Ectodermal cell (in vitro differentiated cells): ENCODE measurements at regions not wholly inside any gene's neighbourhood (a gene's known extent, or its start where the extent isn't known, plus 50 kb on each side); places are given as distances from the start of the nearest gene placed in this dataset.
"Not testable (repeated sequence)": the region's sequence is repeated elsewhere in the genome, so short reads cannot be mapped to it uniquely, and the experiment has no call there.

ENCODE experiments used
- H3K27ac ChIP-seq: 2 replicates; pipeline ENCODE4 v1.7.0; 2013; ENCODE audit warnings: mild to moderate bottlenecking, low read depth, low read length; ENCODE audit not compliant: insufficient read depth, poor library complexity, severe bottlenecking
- H3K27me3 ChIP-seq: 2 replicates; pipeline ENCODE4 v1.7.0; 2013; ENCODE audit warnings: mild to moderate bottlenecking, low read length; ENCODE audit not compliant: insufficient read depth, control insufficient read depth, poor library complexity, severe bottlenecking
- H3K36me3 ChIP-seq: one replicate; pipeline ENCODE4 v1.7.0; 2013; ENCODE audit warnings: low read length; ENCODE audit not compliant: control insufficient read depth, insufficient read depth
- H3K4me1 ChIP-seq: one replicate; pipeline ENCODE4 v1.7.0; 2013; ENCODE audit warnings: low read length; ENCODE audit not compliant: control insufficient read depth, insufficient read depth
- H3K4me3 ChIP-seq: 2 replicates; pipeline ENCODE4 v1.7.0; 2013; ENCODE audit warnings: low read depth, low read length, control low read depth; ENCODE audit not compliant: insufficient read depth
- H3K9me3 ChIP-seq: 2 replicates; pipeline ENCODE4 v1.7.0; 2013; ENCODE audit warnings: mild to moderate bottlenecking, low read length, moderate library complexity; ENCODE audit not compliant: control insufficient read depth
- WGBS, 2 experiments: methylation state at CpG; one replicate each; pipeline ENCODE4 v1.1.7; 2013; ENCODE audit warnings: missing lambda C conversion rate in 2 of 2; 5-methylcytosine and 5-hydroxymethylcytosine counted together

DNA sequence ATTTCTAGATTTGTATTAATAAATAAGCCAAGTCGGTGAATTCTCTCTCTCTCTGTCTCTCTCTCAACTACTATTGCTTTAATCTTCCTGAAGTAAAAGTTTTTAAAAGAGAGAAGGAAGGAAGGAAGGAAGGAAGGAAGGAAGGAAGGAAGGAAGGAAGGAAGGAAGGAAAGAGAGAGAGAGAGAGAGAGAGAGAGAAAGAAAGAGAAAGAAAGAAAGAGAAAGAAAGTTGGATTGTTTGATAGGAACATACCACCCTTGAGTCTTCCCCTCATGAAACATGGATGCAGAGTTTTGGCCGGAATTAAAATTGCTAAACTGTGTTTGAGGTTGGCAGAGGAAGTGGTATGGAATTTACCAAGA is 159.9 kb upstream of the NR2F2 start:
- H3K36me3 ChIP-seq, H3K27ac ChIP-seq, H3K9me3 ChIP-seq, H3K27me3 ChIP-seq, H3K4me3 ChIP-seq: not testable (repeated sequence)
- peaks cover 39% of the 10 kb centered on the region for H3K4me1 ChIP-seq
- WGBS, 2 experiments: 91 to 100% methylated on average over 1 of the region's 2 CpGs

DNA sequence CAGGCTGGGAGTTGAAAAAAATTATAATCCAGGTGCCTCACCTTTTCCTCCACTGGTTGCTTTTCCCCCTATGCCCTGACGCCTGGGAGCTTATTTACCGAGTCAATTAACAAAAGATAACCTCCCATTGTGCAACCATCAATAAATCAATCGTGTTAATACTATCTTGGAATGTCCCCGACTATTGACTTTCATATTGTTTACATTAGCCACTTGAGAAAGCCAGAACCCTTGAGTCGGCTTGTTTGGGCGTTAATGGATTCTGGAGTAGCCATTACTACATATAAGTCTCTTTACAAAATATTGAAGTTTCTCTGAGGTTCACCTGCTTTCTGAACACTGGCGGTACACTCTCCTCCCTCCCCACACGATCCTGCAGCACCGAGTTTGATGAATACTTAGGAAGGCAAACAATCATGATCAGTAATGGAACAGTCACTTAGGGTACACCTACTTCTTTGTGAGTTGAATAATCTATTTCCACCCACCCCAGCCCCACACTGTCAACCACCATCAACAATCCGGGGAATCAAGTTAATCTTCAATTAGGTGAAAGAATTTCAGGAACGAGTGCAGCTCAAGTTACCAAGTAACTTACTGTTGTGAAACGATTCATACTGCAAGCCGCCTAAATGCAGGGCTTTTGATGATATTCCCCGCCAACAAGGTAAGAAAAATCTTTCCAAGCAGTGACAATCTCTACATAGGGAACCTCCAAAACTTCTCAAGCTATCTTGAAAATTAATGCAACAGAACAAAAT is 159.3 kb upstream of the NR2F2 start:
- Histone ChIP-seq H3K27me3 (no peaks in the 10 kb centered on the region), H3K4me1 (peaks cover 34% of the 10 kb centered on the region), H3K27ac (no peak overlapping the region), H3K4me3 (no peak overlapping the region), H3K36me3 (no peaks in the 10 kb centered on the region), H3K9me3 (no peaks in the 10 kb centered on the region)
- 79 to 85% methylated on average over 14 of the region's 14 CpGs for WGBS, 2 experiments

DNA sequence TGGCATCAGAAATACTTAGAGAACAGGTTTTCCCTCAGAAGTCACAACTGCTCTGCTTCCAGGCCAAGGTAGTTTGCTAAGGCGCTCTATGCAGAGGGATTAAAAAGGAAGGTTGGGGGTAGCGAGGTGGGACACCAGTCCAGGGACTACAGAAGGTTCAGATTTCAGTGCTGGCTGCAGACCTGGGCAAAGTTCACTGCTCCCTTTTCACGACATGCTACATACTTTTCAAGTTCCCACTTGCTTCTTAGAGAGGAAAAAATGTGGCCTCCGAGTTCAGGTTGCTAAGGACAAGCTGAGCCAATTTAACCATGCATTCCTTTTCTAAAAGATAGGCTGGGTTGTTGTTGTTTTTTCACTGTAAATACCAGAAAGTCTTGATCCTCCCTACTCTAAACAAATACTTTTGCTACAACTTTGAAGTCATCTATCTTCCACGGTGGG is 158.6 kb upstream of the NR2F2 start:
- Histone ChIP-seq H3K27ac (peak overlapping the region; percentile 66), H3K4me1 (peaks cover 27% of the 10 kb centered on the region), H3K4me3 (no peak overlapping the region), H3K9me3 (no peaks in the 10 kb centered on the region), H3K36me3 (no peaks in the 10 kb centered on the region), H3K27me3 (no peaks in the 10 kb centered on the region)
- 40 to 45% methylated on average over 5 of the region's 5 CpGs for WGBS, 2 experiments

DNA sequence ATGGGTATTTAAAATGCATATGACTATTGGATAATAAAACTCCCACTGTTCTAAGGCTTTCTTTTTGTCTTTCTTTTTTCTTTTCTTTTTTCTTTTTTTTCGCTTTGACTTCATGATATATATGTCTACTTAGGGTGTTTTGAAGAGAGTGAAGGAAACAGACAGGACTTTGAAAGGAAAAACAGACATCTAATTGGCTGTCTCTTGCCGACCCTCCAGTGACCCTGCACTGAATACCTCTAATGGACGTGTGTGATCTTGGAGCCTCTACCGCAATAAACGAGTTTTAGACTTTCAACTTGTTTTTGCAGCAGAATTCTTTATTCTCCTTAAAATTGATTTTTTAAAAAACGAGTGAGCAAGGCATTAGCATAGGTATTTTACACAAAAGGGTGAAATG is 158.1 kb upstream of the NR2F2 start:
- Histone ChIP-seq H3K4me1 (peaks cover 21% of the 10 kb centered on the region), H3K27ac (peak overlapping the region; percentile 66), H3K4me3 (no peak overlapping the region), H3K27me3 (no peaks in the 10 kb centered on the region), H3K36me3 (no peaks in the 10 kb centered on the region), H3K9me3 (no peaks in the 10 kb centered on the region)
- 75% methylated on average over 4 to 5 of the region's 6 CpGs for whole genome bisulfite sequencing, 2 experiments

DNA sequence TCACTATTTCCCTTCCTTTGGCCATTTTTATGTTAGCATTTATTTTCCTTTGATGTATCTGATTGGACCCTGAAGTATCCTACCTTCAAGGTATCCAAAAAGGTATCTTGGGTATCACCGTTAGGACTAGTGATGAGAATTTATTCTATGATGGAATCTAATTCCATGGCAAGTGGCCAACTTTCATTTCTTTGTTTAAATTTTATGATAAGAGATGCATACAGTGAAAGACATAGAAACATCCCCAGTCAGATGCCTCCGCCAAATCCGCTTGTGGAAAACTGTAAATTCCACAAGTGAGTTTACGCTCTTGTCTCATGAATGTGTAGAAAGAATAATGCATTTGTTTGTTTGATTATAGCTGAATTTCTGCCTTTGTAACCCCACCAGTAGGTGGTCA is 153.7 kb upstream of the NR2F2 start:
- H3K27me3 ChIP-seq: no peaks in the 10 kb centered on the region
- no peaks in the 10 kb centered on the region for H3K36me3 ChIP-seq
- 91 to 94% methylated on average over 4 of the region's 4 CpGs for WGBS, 2 experiments
- H3K4me1 ChIP-seq: peaks cover 11% of the 10 kb centered on the region
- H3K9me3 ChIP-seq: no peaks in the 10 kb centered on the region
- no peak overlapping the region for H3K4me3 ChIP-seq
- H3K27ac ChIP-seq: no peak overlapping the region

DNA sequence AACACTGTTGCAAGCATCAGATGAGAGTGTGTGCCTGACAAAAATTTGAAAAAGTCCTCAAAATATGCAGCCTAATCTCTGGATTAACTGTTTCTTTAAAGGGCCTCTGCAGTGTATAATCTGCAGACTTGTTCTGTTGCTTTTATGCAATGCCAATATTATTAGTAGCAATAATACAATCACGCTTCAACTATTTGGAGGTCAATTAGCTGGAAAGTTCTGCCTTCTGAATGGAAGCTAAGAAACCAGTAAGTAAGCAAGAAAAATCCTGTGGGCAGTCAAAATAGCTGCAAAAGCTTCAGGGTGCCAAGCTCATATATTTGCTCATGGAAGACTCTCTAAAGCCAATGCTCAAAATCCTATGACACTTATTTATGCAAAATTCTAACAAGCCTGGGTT is 153.2 kb upstream of the NR2F2 start:
- Histone ChIP-seq H3K9me3 (no peaks in the 10 kb centered on the region), H3K27me3 (no peaks in the 10 kb centered on the region), H3K4me1 (peaks cover 8% of the 10 kb centered on the region), H3K36me3 (no peaks in the 10 kb centered on the region), H3K27ac (no peak overlapping the region), H3K4me3 (no peak overlapping the region)
- 75 to 100% methylated on average over 1 of the region's 1 CpG for WGBS, 2 experiments

DNA sequence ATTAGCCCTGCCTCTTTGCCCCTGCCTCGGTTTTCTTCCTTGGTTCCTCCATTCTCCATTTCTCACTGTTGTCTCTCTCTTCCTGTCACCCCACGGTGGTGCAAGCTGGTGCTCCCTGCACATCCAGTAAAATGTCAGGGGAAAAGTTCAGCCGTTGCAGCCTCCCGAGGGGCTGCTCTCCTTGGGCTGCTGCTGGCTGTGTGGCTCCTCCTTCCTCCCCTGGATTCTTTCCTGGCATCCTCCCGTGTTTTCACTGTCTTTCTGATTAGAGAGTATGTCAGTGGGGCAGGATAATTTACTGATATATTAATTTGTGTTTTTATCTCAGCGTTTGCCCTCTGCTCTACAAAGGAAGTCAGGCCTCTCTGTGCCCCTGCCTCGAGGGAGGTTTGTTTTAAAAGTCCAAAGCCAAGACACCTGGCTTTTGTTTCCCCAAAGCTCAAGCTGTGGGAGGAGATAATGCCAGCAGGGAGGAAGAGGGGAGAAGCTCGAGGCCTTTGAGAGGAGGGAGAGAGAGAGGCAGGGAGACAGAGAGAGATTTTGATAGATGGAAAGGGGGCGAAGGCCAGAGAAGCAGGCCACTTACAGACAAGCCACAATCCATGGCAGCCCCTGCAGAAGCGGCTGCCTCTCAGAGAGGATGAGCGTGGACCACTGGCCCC is 150.3 kb upstream of the NR2F2 start:
- Histone ChIP-seq H3K36me3 (no peaks in the 10 kb centered on the region), H3K27me3 (no peaks in the 10 kb centered on the region), H3K9me3 (no peaks in the 10 kb centered on the region), H3K4me1 (peaks cover 14% of the 10 kb centered on the region), H3K4me3 (no peak overlapping the region), H3K27ac (no peak overlapping the region)
- WGBS, 2 experiments: 49 to 60% methylated on average over 10 to 11 of the region's 11 CpGs

DNA sequence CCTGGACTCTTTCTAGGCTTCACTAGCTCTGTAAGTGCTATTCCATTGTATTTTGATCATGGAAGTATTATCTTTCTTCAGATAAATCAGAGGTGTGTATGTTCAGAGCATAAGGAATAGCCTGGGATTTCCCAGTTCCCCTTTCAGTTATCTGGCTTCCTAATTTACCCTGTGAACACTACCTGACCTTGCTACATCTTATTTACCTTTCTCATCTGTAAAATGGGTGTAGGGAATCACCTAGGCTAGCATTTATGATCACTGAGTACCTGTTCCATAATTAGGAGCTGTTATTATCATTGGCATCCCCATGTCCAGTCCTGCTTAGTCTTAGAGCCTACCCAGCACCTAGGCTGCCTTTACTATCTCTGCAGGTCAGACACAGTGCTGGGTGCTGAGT is 149.3 kb upstream of the NR2F2 start:
- Histone ChIP-seq H3K27me3 (no peaks in the 10 kb centered on the region), H3K4me1 (peaks cover 14% of the 10 kb centered on the region), H3K36me3 (no peaks in the 10 kb centered on the region), H3K4me3 (no peak overlapping the region), H3K9me3 (no peaks in the 10 kb centered on the region), H3K27ac (no peak overlapping the region)

DNA sequence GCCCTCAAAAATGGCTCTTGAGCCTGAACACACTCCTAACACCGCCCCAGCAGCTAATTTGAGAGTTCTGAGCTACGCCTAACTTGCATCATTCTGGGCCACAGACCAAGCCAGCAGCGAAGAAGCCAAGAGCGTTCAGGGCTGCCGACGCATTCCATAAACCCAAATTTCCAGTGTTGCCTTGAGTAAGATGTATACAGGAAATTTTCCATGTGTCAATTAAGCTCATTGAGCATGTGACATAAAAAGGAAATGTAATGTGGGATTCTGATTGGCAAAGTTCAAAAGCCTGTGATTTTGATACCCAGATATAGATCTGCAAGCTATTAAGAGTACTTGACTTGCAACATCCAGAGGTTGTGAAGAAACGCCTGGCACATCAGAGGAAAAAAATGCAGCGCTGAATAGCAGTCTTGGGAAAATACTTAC is 148.6 kb upstream of the NR2F2 start:
- WGBS, 2 experiments: 93 to 98% methylated on average over 8 of the region's 8 CpGs
- Histone ChIP-seq H3K27me3 (no peaks in the 10 kb centered on the region), H3K9me3 (no peaks in the 10 kb centered on the region), H3K36me3 (no peaks in the 10 kb centered on the region), H3K27ac (no peak overlapping the region), H3K4me3 (no peak overlapping the region), H3K4me1 (peaks cover 14% of the 10 kb centered on the region)

DNA sequence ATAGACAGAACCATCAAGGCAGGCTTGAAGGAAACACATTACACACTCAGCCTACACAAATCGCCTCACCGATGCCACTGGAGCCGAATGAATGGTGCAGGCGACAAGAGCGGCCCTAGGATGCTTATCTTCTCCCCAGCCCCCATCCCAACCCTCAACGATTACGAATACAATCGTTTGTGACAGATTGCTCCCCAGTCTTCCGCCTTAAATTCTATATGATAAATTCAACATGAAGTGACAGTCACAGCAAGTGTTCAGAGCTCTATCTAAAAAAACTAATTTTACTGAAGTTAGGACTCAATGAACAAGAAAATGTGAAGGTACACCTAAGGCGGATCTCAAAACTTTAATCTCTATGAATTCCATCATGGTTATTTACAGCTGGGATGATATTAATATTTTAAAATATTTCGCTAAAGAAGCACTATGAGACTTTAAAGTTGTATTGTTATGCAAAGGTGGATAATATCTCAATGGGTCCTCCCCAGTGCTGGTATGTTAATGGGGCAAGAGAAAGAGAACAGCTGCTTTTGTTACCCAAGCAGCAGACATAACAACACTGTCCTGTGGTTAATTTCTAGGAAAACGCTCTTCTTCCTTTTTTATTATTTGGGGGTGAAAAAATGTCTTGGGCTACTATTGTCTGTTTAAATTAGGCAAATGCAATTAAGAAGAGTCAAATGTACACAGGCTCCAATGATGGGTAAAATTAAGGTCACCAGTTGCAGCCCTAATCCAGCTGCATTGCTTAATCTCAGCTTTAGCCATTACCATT is 147.6 kb upstream of the NR2F2 start:
- peak overlapping the region; percentile 21 for H3K27ac ChIP-seq
- H3K36me3 ChIP-seq: no peaks in the 10 kb centered on the region
- H3K4me3 ChIP-seq: no peak overlapping the region
- H3K9me3 ChIP-seq: no peaks in the 10 kb centered on the region
- 87 to 89% methylated on average over 11 to 12 of the region's 12 CpGs for WGBS, 2 experiments
- H3K4me1 ChIP-seq: peaks cover 15% of the 10 kb centered on the region
- H3K27me3 ChIP-seq: no peaks in the 10 kb centered on the region
